ENCODE measurements at regions not wholly inside any gene's neighbourhood (a gene's known extent, or its start where the extent isn't known, plus 50 kb on each side); places are given as distances from the start of the nearest gene placed in this dataset.

- H3K9ac ChIP-seq (ENCODE audit: control insufficient read depth, insufficient read depth, low read length) = no peak overlapping the region
- CTCF ChIA-PET = interaction anchor here (1.8 kb wide), 1 partner anchor 10 kb away, joined by 8 read pairs; no protein-coding TSS in a partner anchor
- WGBS (ENCODE audit: insufficient coverage, insufficient replicate concordance, low lambda C conversion rate, missing lambda C conversion rate) = 0% methylated on average over 3 of the region's 3 CpGs
- in situ Hi-C loops (cut with MboI) = no loop called here
- H3K4me1 ChIP-seq (ENCODE audit: control insufficient read depth, insufficient read depth, low read length) = no peaks in the 10 kb centered on the region
- no peak for FAIRE-seq
- 0 out of 4 replicates have a peak, but pooled peaks cover 0 to 2% of the 10 kb centered on the region in 2 experiments for H3K27me3 ChIP-seq (replicated peaks in 1 of 2; ENCODE audit: control insufficient read depth in 2 of 2, insufficient read depth in 2 of 2, low read length in 1 of 2)
- H4K20me1 ChIP-seq (ENCODE audit: control insufficient read depth, insufficient read depth) = no peaks in the 10 kb centered on the region
- no peaks in the 10 kb centered on the region; the same call in 2 of the 3 replicates for H3K9me3 ChIP-seq (replicated peaks; ENCODE audit: control insufficient read depth, insufficient read depth, low read length)
- H2AFZ ChIP-seq (ENCODE audit: control insufficient read depth, low read depth, low read length) = no peak overlapping the region
- no TSS peak for BruUV-seq (replicated peaks)
- DNase-seq (ENCODE audit: low read depth, low spot score) = no peak
- POLR2A ChIA-PET = no interaction called here
- no peak overlapping the region for H3K4me3 ChIP-seq
- no peak for ATAC-seq
- TF ChIP-seq RFX5 (IDR thresholded peaks at IDR 0.05; ENCODE audit: low read depth, low read length) = no peak
- TF ChIP-seq EP300 (IDR thresholded peaks at IDR 0.05; ENCODE audit: borderline replicate concordance in 1 of 2, control insufficient read depth in 1 of 2, low read depth in 2 of 2, low read length in 2 of 2) = no peak
- TF ChIP-seq POLR2AphosphoS5 (IDR thresholded peaks at IDR 0.05; ENCODE audit: low read length) = no peak
- no peak for TF ChIP-seq NBN (IDR thresholded peaks at IDR 0.05)
- TF ChIP-seq POLR2AphosphoS2 (IDR thresholded peaks at IDR 0.05; ENCODE audit: low read depth, low read length) = no peak
- TF ChIP-seq ATF2 (IDR thresholded peaks at IDR 0.05; ENCODE audit: low read length) = no peak
- TF ChIP-seq RAD51 (IDR thresholded peaks at IDR 0.05) = no peak
- TF ChIP-seq CTCF (IDR thresholded peaks at IDR 0.05 in 2 of 3, conservative IDR thresholded peaks at IDR 0.05 in 1 of 3; ENCODE audit: control insufficient read depth in 2 of 3, extremely low read depth in 1 of 3, insufficient read depth in 1 of 3, low read depth in 3 of 3, low read length in 3 of 3) = no peak
- no peak for TF ChIP-seq TCF12 (IDR thresholded peaks at IDR 0.05; ENCODE audit: low read depth, low read length)
- intact Hi-C loops (cut with micrococcal nuclease; ENCODE audit: unreplicated experiment) = no loop called here
- H3K79me2 ChIP-seq (ENCODE audit: control insufficient read depth, insufficient read depth, low read length) = no peaks in the 10 kb centered on the region
- no peak overlapping the region for H3K4me2 ChIP-seq (ENCODE audit: control insufficient read depth, insufficient read depth)
- RAD21 ChIA-PET (ENCODE audit: unreplicated experiment) = no interaction called here
- H3K36me3 ChIP-seq (ENCODE audit: control insufficient read depth in 2 of 2, insufficient read depth in 2 of 2, low read length in 1 of 2) = no peaks in the 10 kb centered on the region
- H3K27ac ChIP-seq (ENCODE audit: control insufficient read depth, insufficient read depth) = no peak overlapping the region
- SMC1A ChIA-PET (ENCODE audit: uncharacterized antibody, unreplicated experiment) = no interaction called here
Observed at GRCh38 chr20:52321396-52321795, 129.8 kb upstream of the ZFP64 start.

All from GM12878 (cell line).